ENCODE measurements at regions not wholly inside any gene's neighbourhood (a gene's known extent, or its start where the extent isn't known, plus 50 kb on each side); places are given as distances from the start of the nearest gene placed in this dataset.

DNA sequence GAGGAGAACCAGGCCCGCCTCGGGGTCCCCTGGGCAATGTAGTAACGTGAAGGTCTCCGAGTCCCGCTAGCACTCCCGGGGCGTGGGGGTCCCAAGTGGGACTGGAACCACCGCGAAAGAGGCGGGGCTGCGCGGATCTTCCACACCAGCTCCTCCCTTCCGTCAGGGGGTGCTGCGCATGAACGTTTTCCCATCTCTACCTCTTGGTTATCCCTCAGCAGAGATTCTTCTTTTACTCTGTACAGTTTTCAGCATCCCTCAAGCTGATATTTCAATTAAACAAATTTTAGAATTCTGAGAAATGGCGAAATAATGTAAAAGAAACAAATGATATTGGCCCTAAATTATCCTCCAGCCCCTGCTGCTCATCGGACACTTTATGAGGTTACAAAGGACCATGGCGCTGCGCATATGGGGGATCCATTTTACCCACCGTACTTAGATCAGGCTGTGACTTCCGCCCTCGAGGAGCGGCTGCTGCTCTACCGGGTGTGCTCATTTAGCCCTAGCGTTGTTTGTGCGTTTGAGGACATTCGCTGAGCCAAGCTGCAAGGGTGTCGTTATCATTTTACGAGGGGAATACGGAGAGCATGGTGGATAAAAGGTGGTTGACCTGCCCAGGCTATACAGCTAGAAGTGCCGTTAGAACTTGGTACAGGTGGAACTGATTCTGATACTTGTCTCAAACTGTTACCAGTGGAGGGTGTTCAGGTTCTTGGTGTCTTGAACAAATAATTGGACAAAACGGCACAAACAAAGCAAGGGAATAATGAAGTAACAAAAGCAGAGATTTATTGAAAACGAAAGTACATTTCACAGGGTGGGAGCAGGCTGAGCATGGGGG is 75.2 kb upstream of the CHD6 start (continued):
- TF ChIP-seq, protein P1, sequence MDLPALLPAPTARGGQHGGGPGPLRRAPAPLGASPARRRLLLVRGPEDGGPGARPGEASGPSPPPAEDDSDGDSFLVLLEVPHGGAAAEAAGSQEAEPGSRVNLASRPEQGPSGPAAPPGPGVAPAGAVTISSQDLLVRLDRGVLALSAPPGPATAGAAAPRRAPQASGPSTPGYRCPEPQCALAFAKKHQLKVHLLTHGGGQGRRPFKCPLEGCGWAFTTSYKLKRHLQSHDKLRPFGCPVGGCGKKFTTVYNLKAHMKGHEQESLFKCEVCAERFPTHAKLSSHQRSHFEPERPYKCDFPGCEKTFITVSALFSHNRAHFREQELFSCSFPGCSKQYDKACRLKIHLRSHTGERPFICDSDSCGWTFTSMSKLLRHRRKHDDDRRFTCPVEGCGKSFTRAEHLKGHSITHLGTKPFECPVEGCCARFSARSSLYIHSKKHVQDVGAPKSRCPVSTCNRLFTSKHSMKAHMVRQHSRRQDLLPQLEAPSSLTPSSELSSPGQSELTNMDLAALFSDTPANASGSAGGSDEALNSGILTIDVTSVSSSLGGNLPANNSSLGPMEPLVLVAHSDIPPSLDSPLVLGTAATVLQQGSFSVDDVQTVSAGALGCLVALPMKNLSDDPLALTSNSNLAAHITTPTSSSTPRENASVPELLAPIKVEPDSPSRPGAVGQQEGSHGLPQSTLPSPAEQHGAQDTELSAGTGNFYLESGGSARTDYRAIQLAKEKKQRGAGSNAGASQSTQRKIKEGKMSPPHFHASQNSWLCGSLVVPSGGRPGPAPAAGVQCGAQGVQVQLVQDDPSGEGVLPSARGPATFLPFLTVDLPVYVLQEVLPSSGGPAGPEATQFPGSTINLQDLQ (CRISPR knock-in tag; IDR thresholded peaks at IDR 0.05) = no peak
- TF ChIP-seq, protein P2, sequence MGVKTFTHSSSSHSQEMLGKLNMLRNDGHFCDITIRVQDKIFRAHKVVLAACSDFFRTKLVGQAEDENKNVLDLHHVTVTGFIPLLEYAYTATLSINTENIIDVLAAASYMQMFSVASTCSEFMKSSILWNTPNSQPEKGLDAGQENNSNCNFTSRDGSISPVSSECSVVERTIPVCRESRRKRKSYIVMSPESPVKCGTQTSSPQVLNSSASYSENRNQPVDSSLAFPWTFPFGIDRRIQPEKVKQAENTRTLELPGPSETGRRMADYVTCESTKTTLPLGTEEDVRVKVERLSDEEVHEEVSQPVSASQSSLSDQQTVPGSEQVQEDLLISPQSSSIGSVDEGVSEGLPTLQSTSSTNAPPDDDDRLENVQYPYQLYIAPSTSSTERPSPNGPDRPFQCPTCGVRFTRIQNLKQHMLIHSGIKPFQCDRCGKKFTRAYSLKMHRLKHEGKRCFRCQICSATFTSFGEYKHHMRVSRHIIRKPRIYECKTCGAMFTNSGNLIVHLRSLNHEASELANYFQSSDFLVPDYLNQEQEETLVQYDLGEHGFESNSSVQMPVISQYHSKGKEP (CRISPR knock-in tag; IDR thresholded peaks at IDR 0.05) = peak; percentile 61; the same call in 1 of the 2 replicates
- TF ChIP-seq, protein P3, sequence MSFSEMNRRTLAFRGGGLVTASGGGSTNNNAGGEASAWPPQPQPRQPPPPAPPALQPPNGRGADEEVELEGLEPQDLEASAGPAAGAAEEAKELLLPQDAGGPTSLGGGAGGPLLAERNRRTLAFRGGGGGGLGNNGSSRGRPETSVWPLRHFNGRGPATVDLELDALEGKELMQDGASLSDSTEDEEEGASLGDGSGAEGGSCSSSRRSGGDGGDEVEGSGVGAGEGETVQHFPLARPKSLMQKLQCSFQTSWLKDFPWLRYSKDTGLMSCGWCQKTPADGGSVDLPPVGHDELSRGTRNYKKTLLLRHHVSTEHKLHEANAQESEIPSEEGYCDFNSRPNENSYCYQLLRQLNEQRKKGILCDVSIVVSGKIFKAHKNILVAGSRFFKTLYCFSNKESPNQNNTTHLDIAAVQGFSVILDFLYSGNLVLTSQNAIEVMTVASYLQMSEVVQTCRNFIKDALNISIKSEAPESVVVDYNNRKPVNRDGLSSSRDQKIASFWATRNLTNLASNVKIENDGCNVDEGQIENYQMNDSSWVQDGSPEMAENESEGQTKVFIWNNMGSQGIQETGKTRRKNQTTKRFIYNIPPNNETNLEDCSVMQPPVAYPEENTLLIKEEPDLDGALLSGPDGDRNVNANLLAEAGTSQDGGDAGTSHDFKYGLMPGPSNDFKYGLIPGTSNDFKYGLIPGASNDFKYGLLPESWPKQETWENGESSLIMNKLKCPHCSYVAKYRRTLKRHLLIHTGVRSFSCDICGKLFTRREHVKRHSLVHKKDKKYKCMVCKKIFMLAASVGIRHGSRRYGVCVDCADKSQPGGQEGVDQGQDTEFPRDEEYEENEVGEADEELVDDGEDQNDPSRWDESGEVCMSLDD (CRISPR knock-in tag; IDR thresholded peaks at IDR 0.05; ENCODE audit: borderline replicate concordance) = peak; percentile 79; the same call in 1 of the 2 replicates
- TF ChIP-seq ZNF83 (CRISPR knock-in tag; IDR thresholded peaks at IDR 0.05; ENCODE audit: borderline replicate concordance) (peak; percentile 82; the same call in 1 of the 2 replicates), ZFX (CRISPR knock-in tag; IDR thresholded peaks at IDR 0.05; ENCODE audit: low read depth) (peak; percentile 82), ARNT (IDR thresholded peaks at IDR 0.05) (no peak), GABPB1 (CRISPR knock-in tag; IDR thresholded peaks at IDR 0.05) (peak; percentile 98), NCOR1 (IDR thresholded peaks at IDR 0.05; ENCODE audit: borderline replicate concordance, low read length) (peak; percentile 76; the same call in 1 of the 2 replicates)
- TF ChIP-seq, protein P4, sequence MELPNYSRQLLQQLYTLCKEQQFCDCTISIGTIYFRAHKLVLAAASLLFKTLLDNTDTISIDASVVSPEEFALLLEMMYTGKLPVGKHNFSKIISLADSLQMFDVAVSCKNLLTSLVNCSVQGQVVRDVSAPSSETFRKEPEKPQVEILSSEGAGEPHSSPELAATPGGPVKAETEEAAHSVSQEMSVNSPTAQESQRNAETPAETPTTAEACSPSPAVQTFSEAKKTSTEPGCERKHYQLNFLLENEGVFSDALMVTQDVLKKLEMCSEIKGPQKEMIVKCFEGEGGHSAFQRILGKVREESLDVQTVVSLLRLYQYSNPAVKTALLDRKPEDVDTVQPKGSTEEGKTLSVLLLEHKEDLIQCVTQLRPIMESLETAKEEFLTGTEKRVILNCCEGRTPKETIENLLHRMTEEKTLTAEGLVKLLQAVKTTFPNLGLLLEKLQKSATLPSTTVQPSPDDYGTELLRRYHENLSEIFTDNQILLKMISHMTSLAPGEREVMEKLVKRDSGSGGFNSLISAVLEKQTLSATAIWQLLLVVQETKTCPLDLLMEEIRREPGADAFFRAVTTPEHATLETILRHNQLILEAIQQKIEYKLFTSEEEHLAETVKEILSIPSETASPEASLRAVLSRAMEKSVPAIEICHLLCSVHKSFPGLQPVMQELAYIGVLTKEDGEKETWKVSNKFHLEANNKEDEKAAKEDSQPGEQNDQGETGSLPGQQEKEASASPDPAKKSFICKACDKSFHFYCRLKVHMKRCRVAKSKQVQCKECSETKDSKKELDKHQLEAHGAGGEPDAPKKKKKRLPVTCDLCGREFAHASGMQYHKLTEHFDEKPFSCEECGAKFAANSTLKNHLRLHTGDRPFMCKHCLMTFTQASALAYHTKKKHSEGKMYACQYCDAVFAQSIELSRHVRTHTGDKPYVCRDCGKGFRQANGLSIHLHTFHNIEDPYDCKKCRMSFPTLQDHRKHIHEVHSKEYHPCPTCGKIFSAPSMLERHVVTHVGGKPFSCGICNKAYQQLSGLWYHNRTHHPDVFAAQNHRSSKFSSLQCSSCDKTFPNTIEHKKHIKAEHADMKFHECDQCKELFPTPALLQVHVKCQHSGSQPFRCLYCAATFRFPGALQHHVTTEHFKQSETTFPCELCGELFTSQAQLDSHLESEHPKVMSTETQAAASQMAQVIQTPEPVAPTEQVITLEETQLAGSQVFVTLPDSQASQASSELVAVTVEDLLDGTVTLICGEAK (IDR thresholded peaks at IDR 0.05) = peak; percentile 95
- TF ChIP-seq, protein P4 (CRISPR knock-in tag; IDR thresholded peaks at IDR 0.05) = peak; percentile 87
- TF ChIP-seq, protein P5, sequence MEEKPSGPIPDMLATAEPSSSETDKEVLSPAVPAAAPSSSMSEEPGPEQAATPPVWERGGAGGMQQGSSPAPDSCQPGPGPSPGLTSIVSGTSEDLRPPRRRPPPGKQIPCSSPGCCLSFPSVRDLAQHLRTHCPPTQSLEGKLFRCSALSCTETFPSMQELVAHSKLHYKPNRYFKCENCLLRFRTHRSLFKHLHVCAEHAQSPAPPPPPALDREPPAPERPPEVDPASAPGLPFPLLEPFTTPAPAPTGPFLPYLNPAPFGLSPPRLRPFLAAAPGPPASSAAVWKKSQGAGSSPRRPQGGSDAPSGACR (CRISPR knock-in tag; IDR thresholded peaks at IDR 0.05) = peak; percentile 84
